ENCODE measurements at regions not wholly inside any gene's neighbourhood (a gene's known extent, or its start where the extent isn't known, plus 50 kb on each side); places are given as distances from the start of the nearest gene placed in this dataset.
"Not testable (repeated sequence)": the region's sequence is repeated elsewhere in the genome, so short reads cannot be mapped to it uniquely, and the experiment has no call there.

GRCh38 chrX:34491126-34491525, 166.0 kb downstream of the TMEM47 start:
- Histone ChIP-seq H3K27me3 (no peaks in the 10 kb centered on the region), H3K36me3 (no peaks in the 10 kb centered on the region), H3K9me3 (no peaks in the 10 kb centered on the region), H3K4me3 (no peak overlapping the region), H3K4me1 (ENCODE audit: insufficient read depth) (no peaks in the 10 kb centered on the region), H3K27ac (no peak overlapping the region)
- WGBS, 3 donors: 71 to 75% (median 72%) methylated on average over 2 of the region's 2 CpGs
- TF ChIP-seq EP300 (IDR thresholded peaks at IDR 0.05) (no peak), POLR2A (IDR thresholded peaks at IDR 0.05) (no peak), CTCF (IDR thresholded peaks at IDR 0.05) (no peak)
- intact Hi-C loops (cut with DNase I): no loop called here
- no peak for DNase-seq

- Histone ChIP-seq H3K27me3 (no peaks in the 10 kb centered on the region), H3K4me1 (ENCODE audit: insufficient read depth) (no peaks in the 10 kb centered on the region), H3K27ac (no peak overlapping the region), H3K36me3 (no peaks in the 10 kb centered on the region), H3K4me3 (no peak overlapping the region), H3K9me3 (no peaks in the 10 kb centered on the region)
- DNase-seq: no peak
- intact Hi-C loops (cut with DNase I): no loop called here
- TF ChIP-seq EP300 (IDR thresholded peaks at IDR 0.05): no peak
- no peak for TF ChIP-seq CTCF (IDR thresholded peaks at IDR 0.05)
- TF ChIP-seq POLR2A (IDR thresholded peaks at IDR 0.05): no peak
These were observed 169.7 kb downstream of the TMEM47 start for GRCh38 chrX:34487364-34487763.

- TF ChIP-seq POLR2A (IDR thresholded peaks at IDR 0.05): no peak
- no peak for TF ChIP-seq EP300 (IDR thresholded peaks at IDR 0.05)
- TF ChIP-seq CTCF (IDR thresholded peaks at IDR 0.05): no peak
These were observed 173.1 kb downstream of the TMEM47 start for GRCh38 chrX:34483980-34484379.

GRCh38 chrX:34470507-34470906, 186.6 kb downstream of the TMEM47 start:
- Histone ChIP-seq H3K4me1 (ENCODE audit: insufficient read depth) (no peaks in the 10 kb centered on the region), H3K36me3 (no peaks in the 10 kb centered on the region), H3K27me3 (no peaks in the 10 kb centered on the region), H3K27ac (no peak overlapping the region), H3K9me3 (no peaks in the 10 kb centered on the region), H3K4me3 (no peak overlapping the region)
- DNase-seq: no peak
- intact Hi-C loops (cut with DNase I): no loop called here
- 58 to 83% (median 74%) methylated on average over 1 of the region's 1 CpG for WGBS, 3 donors
- TF ChIP-seq EP300 (IDR thresholded peaks at IDR 0.05) (no peak), CTCF (IDR thresholded peaks at IDR 0.05) (no peak), POLR2A (IDR thresholded peaks at IDR 0.05) (no peak)

More at GRCh38 chrX:34483980-34484379, 173.1 kb downstream of the TMEM47 start:
- H3K4me1 ChIP-seq (ENCODE audit: insufficient read depth): no peaks in the 10 kb centered on the region
- no peaks in the 10 kb centered on the region for H3K9me3 ChIP-seq
- H3K36me3 ChIP-seq: no peaks in the 10 kb centered on the region
- no peak for DNase-seq
- H3K27ac ChIP-seq: no peak overlapping the region
- H3K4me3 ChIP-seq: no peak overlapping the region
- H3K27me3 ChIP-seq: no peaks in the 10 kb centered on the region
- intact Hi-C loops (cut with DNase I): no loop called here
- 71 to 85% (median 74%) methylated on average over 6 of the region's 6 CpGs for WGBS, 3 donors

GRCh38 chrX:34467437-34467836, 189.6 kb downstream of the TMEM47 start:
- WGBS, 3 donors: 28 to 30% (median 28%) methylated on average over 3 of the region's 3 CpGs
- intact Hi-C loops (cut with DNase I): no loop called here
- no peak for TF ChIP-seq POLR2A (IDR thresholded peaks at IDR 0.05)
- H3K4me1 ChIP-seq (ENCODE audit: insufficient read depth): no peaks in the 10 kb centered on the region
- H3K36me3 ChIP-seq: no peaks in the 10 kb centered on the region
- no peak overlapping the region for H3K4me3 ChIP-seq
- H3K27ac ChIP-seq: no peak overlapping the region
- DNase-seq: no peak
- no peaks in the 10 kb centered on the region for H3K9me3 ChIP-seq
- H3K27me3 ChIP-seq: no peaks in the 10 kb centered on the region

GRCh38 chrX:34463220-34463619, 193.9 kb downstream of the TMEM47 start:
- H3K27me3 ChIP-seq; H3K36me3 ChIP-seq; intact Hi-C loops (cut with DNase I); H3K9me3 ChIP-seq; H3K4me1 ChIP-seq (ENCODE audit: insufficient read depth); H3K4me3 ChIP-seq; H3K27ac ChIP-seq; DNase-seq: not testable (repeated sequence)
- WGBS, 3 donors: 96 to 100% (median 96%) methylated on average over 1 of the region's 1 CpG

- H3K4me3 ChIP-seq; intact Hi-C loops (cut with DNase I); H3K27me3 ChIP-seq; DNase-seq; H3K4me1 ChIP-seq (ENCODE audit: insufficient read depth); H3K36me3 ChIP-seq; H3K27ac ChIP-seq; H3K9me3 ChIP-seq: not testable (repeated sequence)
- 82 to 84% (median 83%) methylated on average over 9 of the region's 9 CpGs for WGBS, 3 donors
These were observed 199.2 kb downstream of the TMEM47 start for GRCh38 chrX:34457850-34458249.

Measured in ovary (tissue), 7 donors.